Bronchial epithelial cell (primary cell): ENCODE measurements at regions not wholly inside any gene's neighbourhood (a gene's known extent, or its start where the extent isn't known, plus 50 kb on each side); places are given as distances from the start of the nearest gene placed in this dataset.
"Not testable (repeated sequence)": the region's sequence is repeated elsewhere in the genome, so short reads cannot be mapped to it uniquely, and the experiment has no call there.

Experiments
- DNase-seq: peaks from one replicate; pipeline ENCODE4 v3.0.0-alpha.2; 2010; ENCODE audit warnings: low read depth
- FAIRE-seq: peaks from 2 replicates; lab custom pipeline; 2011; peaks lifted over from hg19 to GRCh38; lab: Jason Lieb, UNC
- H3K27me3 ChIP-seq: 2 replicates; pipeline ENCODE4 v1.5.1; 2011; ENCODE audit warnings: low read length; ENCODE audit not compliant: control insufficient read depth, insufficient read depth
- H3K36me3 ChIP-seq: 2 replicates; pipeline ENCODE4 v1.5.1; 2011; ENCODE audit warnings: low read length; ENCODE audit not compliant: control insufficient read depth, insufficient read depth
- H3K4me3 ChIP-seq: 2 replicates; pipeline ENCODE4 v1.5.1; 2011; ENCODE audit warnings: mild to moderate bottlenecking, low read depth, low read length, control low read depth
- TF ChIP-seq, protein P1 (sequence below): IDR thresholded peaks from 2 replicates; pipeline ENCODE4 v1.5.1; 2011; ENCODE audit warnings: mild to moderate bottlenecking, moderate library complexity, low read length, control low read depth, inconsistent platforms; ENCODE audit not compliant: insufficient read depth, severe bottlenecking

DNA sequence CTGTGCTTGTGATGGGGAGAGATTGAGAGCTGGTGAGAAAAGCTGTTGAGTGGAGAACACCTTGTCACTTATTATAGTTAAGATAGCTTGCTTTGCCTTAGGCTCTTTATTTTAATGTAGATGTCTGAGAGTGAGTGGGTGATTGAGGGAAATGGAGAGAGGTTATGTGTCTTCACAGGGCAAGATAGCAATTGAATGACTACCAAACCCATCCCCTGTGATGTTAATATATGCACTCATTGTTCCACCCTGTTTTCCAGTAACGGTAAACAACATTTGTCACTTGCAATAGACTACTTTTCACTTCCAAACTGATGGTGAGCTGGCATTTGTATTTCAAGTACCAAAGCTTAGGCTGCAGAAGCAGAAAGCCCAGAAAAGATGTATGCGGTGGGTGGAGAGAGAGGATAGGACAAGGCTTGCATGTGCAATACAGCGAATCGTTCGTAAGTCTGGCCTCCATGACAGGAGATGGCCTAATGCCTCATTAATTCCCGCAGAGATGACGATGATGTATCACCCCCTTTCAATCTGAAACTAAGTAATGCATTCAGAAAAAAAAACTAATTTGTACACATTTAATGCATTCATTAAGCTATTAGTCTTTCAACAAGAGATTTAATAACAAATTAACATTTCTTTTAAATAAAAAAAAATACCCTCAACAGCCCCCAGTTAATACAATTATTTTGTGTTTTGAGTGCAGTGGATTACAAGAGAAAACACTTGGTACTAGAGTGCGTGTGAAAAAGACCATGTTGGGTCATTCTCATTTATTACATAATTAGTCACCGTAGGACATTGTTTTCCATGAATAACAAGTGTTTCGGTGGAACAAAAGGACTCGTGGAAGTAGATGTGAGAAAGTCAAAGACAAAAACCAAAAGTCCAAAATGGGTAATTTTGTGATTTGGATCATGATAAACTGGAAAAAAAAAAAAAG lies 699.0 kb downstream of the BRINP1 start:
- no peaks in the 10 kb centered on the region for H3K36me3 ChIP-seq
- no peak overlapping the region for H3K4me3 ChIP-seq
- TF ChIP-seq, protein P1, sequence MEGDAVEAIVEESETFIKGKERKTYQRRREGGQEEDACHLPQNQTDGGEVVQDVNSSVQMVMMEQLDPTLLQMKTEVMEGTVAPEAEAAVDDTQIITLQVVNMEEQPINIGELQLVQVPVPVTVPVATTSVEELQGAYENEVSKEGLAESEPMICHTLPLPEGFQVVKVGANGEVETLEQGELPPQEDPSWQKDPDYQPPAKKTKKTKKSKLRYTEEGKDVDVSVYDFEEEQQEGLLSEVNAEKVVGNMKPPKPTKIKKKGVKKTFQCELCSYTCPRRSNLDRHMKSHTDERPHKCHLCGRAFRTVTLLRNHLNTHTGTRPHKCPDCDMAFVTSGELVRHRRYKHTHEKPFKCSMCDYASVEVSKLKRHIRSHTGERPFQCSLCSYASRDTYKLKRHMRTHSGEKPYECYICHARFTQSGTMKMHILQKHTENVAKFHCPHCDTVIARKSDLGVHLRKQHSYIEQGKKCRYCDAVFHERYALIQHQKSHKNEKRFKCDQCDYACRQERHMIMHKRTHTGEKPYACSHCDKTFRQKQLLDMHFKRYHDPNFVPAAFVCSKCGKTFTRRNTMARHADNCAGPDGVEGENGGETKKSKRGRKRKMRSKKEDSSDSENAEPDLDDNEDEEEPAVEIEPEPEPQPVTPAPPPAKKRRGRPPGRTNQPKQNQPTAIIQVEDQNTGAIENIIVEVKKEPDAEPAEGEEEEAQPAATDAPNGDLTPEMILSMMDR = no peak
- no peak for FAIRE-seq
- no peaks in the 10 kb centered on the region for H3K27me3 ChIP-seq
- DNase-seq = no peak

DNA sequence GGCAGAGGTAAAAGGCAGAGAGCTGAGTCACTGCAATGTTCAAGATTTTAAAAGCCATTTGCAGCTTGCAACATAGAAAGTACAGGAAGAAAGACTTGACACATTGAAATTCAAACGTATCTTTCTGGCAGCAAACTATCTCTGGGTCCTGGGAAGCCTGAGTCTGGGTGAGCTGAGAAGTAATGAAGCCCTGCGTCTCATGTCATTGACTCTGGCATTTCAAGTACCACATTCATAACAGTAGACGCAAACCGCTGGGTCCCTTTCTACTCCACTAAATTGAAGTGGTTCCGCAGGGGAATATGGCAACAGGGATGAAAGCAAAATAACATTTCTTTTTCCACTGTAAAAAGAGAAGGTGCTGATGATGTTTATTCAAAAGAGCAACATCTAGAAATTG lies 694.3 kb downstream of the BRINP1 start:
- TF ChIP-seq, protein P1 = no peak
- FAIRE-seq = no peak
- DNase-seq = no peak
- Histone ChIP-seq H3K36me3 (no peaks in the 10 kb centered on the region), H3K4me3 (no peak overlapping the region), H3K27me3 (no peaks in the 10 kb centered on the region)

DNA sequence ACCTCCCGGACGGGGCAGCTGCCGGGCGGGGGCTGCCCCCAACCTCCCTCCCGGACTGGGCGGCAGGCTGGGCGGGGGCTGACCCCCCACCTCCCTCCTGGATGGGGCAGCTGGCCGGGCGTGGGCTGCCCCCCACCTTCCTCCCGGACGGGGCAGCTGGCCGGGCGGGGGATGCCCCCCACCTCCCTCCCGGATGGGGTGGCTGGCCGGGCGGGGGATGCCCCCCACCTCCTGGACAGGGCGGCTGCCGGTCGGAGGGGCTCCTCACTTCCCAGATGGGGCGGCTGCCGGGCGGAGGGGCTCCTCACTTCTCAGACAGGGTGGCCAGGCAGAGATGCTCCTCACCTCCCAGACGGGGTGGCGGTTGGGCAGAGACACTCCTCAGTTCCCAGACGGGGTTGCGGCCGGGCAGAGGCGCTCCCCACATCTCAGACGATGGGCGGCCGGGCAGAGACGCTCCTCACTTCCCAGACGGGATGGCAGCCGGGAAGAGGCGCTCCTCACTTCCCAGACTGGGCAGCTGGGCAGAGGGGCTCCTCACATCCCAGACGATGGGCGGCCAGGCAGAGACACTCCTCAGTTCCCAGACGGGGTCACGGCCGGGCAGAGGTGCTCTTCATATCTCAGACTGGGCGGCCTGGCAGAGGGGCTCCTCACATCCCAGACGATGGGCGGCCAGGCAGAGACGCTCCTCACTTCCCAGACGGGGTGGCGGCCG lies 691.1 kb downstream of the BRINP1 start:
- not testable (repeated sequence) for DNase-seq, H3K27me3 ChIP-seq, H3K4me3 ChIP-seq, FAIRE-seq, H3K36me3 ChIP-seq

DNA sequence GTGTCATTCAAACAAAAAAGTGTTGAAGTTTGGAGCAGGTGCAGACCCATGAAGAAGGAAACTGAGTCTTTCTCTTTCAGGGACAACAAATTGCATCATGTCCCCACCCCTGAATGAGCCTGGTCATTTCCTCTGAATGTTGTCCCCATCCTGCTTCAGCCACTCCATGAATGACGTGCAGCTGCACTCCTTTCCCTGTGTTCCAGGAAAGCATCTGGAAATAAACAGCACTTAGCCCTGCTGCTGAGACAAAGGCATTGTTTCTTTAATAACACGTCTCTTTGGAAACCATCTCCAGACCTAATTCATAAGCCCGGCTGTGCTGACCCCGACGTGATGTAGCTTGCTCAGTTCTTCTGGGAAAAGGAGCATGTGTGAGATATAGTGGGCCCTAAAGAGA lies 682.3 kb downstream of the BRINP1 start:
- TF ChIP-seq, protein P1 = no peak
- H3K36me3 ChIP-seq = no peaks in the 10 kb centered on the region
- no peak overlapping the region for H3K4me3 ChIP-seq
- FAIRE-seq (no peak), DNase-seq (no peak)
- H3K27me3 ChIP-seq = no peaks in the 10 kb centered on the region

DNA sequence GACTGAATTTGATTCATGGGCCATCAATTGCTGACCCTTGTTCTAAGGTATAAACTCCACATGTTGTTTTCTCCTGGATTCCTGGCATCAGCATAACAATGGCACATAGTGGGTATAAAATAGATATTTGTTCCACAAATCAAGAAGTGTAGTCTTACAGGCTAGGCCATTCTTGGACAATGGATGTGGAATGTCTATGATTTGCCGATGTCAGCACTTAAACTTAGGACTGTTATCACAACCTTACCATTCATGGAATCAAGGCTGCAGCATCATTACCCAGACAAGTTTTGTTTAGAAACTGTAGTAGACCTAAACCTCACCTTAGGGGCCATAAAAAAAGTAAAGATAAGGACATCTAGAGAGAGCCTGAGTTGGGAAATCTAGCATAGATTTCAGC lies 680.0 kb downstream of the BRINP1 start:
- H3K4me3 ChIP-seq = no peak overlapping the region
- no peak for FAIRE-seq
- DNase-seq = no peak
- TF ChIP-seq, protein P1 = no peak
- no peaks in the 10 kb centered on the region for H3K27me3 ChIP-seq
- H3K36me3 ChIP-seq = no peaks in the 10 kb centered on the region

DNA sequence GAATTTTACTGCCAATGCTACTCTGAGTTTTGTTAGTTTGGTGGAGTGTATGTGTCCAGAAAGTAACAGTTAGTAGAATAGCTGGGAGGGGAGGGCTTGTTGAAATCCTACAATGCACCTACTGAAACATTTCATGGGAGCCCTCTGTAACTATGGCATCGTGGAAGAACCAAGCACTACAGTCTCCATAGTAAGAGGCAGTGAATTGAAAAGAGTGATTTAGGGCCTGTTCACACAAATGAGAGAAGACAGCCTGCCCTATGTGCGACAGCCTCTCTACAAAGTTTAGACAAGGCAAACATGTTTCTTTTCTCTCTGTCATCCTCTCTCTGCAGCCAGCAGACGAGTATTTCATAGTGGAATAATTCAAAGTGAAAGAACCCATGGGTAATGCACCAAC lies 676.6 kb downstream of the BRINP1 start:
- TF ChIP-seq, protein P1 = no peak
- Histone ChIP-seq H3K36me3 (no peaks in the 10 kb centered on the region), H3K27me3 (no peaks in the 10 kb centered on the region), H3K4me3 (no peak overlapping the region)
- no peak for FAIRE-seq
- no peak for DNase-seq
